Left renal cortex interstitium (tissue), 4 donors: ENCODE measurements at regions not wholly inside any gene's neighbourhood (a gene's known extent, or its start where the extent isn't known, plus 50 kb on each side); places are given as distances from the start of the nearest gene placed in this dataset.
"Not testable (repeated sequence)": the region's sequence is repeated elsewhere in the genome, so short reads cannot be mapped to it uniquely, and the experiment has no call there.

ENCODE experiments used
- DNase-seq, 4 donors: peaks; one replicate each; pipeline ENCODE4 v3.0.0-alpha.2; 2013; ENCODE audit warnings: low read depth in 4 of 4, low spot score in 2 of 4, missing footprints in 1 of 4

GRCh38 chr5:101424530-101425175 lies 521.6 kb upstream of the ST8SIA4 start:
- no peak for DNase-seq

DNA sequence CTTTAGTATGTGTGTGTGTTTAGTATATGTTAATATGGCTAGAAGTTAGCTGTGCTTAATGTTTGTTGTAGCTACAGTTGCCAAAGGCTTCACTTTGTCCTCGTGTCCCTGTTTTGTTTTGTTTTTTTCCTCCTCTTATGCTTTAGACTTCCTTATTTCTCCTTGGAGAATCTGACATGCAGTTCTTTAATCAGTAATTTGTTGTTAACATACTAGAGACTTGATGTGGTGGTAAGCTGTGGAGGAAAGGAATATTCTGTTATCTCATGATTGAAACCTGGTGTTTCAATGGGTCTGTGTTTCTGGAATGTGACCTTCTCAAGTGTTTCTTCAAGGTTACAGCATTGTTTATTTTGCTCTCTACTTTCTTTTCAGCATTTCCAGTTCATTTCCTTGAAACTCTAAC lies 515.6 kb upstream of the ST8SIA4 start:
- DNase-seq: peak in 1 of 4 donors; percentile 13

GRCh38 chr5:101404531-101404930 lies 501.4 kb upstream of the ST8SIA4 start:
- no peak for DNase-seq

DNA sequence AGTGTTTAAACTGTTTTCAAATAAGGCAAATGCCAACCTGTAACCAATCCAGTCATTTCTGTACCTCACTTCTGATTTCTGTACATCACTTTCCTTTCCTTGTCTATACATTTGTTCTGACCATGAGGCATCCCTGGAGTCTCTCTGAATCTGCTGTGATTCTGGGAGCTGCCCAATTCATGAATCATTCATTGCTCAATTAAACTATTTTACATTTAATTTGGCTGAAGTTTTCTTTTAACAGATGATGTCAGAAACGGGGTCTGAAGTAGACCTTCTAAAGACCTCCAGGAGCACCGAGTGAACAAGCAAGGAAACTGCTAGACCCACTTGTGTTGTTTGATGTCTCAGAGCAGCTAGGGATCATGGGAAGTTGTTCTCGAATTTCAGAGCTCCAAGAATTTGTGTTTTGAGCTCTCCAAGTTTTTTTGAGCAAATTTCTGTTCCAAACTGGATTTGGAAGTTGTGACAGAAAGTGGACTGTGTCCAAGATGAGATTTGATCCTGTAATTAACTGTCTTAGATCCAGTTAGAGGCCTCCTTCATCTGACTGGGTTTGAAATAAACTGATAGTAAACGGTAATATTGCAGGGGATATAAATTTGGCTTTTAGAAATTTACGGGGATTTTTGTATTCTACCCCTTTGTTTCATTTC lies 490.8 kb upstream of the ST8SIA4 start:
- no peak for DNase-seq

DNA sequence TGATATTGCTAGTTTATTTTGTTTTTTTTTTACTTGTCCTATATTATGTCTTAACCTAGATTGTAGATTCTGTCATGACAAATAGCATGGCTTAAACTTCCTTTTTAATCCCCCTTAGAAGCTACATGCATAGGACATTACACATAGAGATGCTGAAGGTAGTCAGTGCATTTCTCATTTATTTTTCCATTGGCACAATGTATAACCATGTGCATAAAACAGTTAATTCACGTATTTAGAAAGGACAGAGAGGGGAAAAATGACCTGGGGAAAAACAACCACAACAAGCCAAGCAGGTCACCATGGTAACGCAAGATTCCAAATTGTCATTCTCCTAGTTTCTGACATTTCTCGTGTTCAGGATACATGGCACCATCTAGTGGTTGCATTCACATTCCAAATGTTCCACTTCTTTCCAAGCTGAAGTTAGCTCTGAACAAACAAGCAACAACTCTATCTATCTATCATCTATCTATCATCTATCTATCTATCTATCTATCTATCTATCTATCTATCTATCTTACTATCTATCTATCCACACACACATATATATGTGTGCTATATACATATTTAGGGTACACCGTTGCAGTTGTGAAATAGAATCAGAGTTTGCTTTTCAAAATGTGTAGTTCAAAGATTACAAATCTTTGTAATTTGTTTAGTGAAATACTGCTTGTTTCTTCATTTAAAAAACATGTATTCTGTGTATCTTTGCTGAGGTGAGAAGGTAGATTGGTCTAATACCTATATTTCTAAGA lies 487.2 kb upstream of the ST8SIA4 start:
- DNase-seq: peak; percentile 17 to 28 (median 22)

DNA sequence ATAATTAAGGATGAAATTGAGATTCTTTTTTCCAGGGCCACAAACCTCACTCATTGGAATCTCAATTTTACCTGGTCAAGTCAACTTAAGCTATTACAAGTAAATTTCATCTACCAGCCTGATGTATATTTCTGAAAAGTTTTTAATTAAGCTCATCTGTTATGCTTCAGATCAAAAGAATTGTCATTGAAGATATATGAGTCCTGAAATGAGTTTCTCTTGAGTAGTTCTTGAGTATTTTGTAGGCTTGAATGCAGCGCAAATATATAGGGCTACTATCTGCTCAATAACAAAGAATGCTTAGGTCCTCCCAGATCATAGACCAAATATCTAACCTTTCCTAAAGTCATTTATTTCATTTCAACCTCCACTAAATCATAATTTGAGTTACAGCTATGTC lies 482.2 kb upstream of the ST8SIA4 start:
- DNase-seq: no peak

- DNase-seq: no peak
Observed at GRCh38 chr5:101370181-101370580, 467.1 kb upstream of the ST8SIA4 start.

- peak in 1 of 4 donors; percentile 6 for DNase-seq
Observed at GRCh38 chr5:101364469-101364868, 461.4 kb upstream of the ST8SIA4 start.

GRCh38 chr5:101362067-101362466 lies 459.0 kb upstream of the ST8SIA4 start:
- DNase-seq: no peak

DNA sequence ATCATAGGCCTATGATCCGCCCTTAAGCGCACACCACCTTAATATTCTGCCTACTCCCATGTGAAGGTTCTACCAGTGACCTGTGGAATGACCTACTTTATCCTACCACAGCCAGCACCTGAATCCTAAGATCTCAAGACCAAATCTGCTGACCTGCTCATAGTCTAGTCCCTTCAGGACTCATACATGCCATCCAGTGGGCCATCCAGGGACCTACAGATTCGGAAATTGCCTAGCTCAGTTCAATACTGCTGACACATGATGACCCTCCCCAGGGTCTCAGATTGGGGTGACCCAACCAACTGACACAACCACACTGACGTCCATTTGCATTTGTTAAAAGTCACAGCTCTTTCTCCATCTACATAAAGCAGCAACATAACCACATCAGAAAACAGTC lies 443.8 kb upstream of the ST8SIA4 start:
- no peak for DNase-seq

DNA sequence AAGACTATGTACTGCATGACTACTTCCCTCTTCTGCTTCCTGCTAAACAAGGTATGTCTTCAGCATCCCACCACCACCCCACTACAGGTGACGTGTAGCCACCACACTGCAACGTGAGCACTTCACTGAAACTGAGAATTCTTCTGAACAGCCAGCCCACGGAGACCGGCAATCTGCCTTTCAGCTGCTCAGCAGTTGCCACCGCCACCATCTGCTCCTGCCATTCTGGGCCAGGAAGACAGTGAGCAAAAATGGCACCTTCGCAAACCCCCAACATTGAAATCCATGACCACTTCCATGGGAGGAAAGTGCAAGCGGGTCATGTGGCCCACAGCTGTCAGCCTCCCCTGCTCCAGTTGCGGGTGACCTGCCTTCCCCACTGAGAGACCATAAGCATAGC lies 443.4 kb upstream of the ST8SIA4 start:
- no peak for DNase-seq

DNA sequence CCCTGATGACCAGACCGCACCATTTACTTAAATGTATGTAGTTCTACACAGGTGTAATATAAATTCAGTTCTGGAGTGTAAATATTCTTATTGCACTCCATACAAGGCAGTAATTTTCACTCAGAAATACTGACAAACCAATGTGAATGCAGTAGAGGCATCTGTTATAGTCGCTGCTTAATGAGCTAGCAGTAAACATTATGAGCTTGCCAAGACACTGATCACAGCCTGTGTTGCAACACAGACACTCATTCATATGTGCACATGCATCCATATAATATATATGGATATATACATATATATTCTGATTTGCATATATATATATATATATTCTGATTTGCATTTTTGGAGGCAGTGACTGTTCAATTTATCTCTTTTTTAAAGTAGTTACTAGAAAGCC lies 435.1 kb upstream of the ST8SIA4 start:
- DNase-seq: no peak

DNA sequence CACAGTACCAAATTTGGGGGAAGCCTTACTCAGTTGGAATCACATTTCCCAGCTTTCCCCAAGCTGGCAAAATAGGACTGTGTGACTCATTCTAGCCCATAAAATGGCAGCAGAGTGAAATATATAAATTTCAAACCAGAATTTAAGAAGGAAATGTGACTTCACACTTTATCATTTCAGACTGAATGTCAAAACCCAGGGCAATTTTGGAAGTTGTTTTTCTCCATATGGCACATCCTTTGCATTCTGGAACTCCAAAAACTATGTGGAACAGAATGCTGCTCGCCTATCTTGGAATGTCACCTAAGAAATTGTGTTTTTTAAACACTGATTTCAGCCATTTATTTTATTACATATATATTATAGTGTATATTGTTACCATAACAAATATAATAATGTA lies 424.7 kb upstream of the ST8SIA4 start:
- no peak for DNase-seq

GRCh38 chr5:101326766-101327165 lies 423.7 kb upstream of the ST8SIA4 start:
- no peak for DNase-seq

- DNase-seq: not testable (repeated sequence)
Observed at GRCh38 chr5:101316401-101316800, 413.3 kb upstream of the ST8SIA4 start.

DNA sequence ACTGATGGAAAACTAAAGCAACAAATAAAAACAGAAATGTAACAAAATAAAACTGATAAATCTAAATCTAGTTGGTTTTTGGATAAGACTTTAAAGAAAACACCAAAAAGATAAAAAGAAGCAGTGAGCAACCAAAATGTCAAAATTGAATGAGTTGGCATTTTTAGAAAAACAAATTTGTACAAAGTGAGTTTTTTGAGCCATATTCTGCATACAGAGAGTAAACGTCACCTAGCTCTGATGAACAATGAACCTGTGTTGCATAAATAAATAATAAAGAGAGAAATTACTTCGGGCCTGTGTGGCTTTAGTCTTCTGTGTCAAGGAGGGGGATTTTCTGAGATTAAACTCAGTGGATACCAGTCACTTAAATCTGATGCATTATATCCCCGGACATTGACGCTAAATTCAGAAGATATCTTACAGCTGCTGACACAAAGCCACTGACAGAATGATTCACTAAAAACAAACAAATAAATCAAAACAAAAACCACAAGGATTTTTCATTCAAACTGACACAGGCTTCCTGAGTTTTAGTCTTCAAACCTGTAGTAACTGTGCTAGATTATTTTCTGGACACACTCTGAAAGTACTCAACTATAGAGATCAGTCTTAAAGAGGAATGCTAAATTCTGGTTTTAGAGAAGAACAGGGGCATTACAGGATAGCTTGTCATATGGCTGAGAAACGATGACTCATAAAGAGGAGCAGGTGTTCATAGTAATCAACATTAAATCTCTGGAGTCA lies 403.5 kb upstream of the ST8SIA4 start:
- no peak for DNase-seq

- no peak for DNase-seq
Observed at GRCh38 chr5:101296477-101296876, 393.4 kb upstream of the ST8SIA4 start.

DNA sequence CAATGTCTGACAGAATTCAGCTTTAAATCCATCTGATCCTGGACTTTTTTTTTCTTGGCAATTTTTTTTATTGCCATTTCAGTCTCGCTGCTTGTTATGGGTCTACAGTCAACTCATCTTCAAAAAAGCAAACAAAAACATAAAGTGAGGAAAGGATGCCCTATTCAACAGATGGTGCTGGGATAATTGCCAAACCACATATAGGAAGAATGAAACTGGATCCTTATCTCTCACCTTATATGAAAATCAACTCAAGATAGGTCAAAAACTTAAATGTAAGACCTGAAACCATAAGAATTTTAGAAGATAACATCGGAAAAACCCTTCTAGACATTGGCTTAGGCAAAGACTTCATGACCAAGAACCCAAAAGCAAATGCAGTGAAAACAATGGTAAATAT lies 389.1 kb upstream of the ST8SIA4 start:
- DNase-seq: no peak

- DNase-seq: not testable (repeated sequence)
Observed at GRCh38 chr5:101290761-101291160, 387.7 kb upstream of the ST8SIA4 start.

DNA sequence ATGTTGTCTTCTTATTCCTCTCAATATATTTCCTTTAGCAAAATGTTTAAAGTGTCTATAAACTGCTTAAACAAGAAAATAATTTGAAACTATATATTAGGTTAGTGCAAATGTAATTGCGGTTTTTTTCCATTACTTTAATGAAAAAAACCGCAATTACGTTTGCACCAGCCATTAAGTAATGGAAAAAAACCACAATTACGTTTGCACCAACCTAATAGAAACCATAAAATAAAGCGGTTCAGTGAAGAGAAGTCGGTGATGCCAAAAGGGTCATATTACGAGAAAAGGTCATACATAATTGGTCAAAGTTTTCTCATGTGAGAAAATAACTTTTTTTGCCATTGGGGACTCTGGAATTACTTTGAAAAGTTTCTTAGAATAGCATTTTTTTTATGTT lies 385.6 kb upstream of the ST8SIA4 start:
- DNase-seq: no peak

GRCh38 chr5:101284736-101285375 lies 381.8 kb upstream of the ST8SIA4 start:
- no peak for DNase-seq
